Gastrocnemius medialis (tissue), 4 donors: ENCODE measurements at regions not wholly inside any gene's neighbourhood (a gene's known extent, or its start where the extent isn't known, plus 50 kb on each side); places are given as distances from the start of the nearest gene placed in this dataset.

Experiments
- POLR2A ChIP-seq, 2 donors: fragments of 450-650 bp; IDR thresholded peaks; one replicate each; pipeline ENCODE4 v1.6.1; 2017; ENCODE audit warnings: antibody characterized with exemption in 2 of 2, mild to moderate bottlenecking in 2 of 2, moderate library complexity in 2 of 2
- TF ChIP-seq, protein P1 (sequence below), 5 experiments: fragments of 450-650 bp in 3 of 5; fragments of 200-600 bp in 2 of 5; sonication (generic) in 2 of 5; IDR thresholded peaks in 4 of 5; conservative IDR thresholded peaks in 1 of 5; 1 replicate in 4 of 5; 2 replicates in 1 of 5; pipeline ENCODE4 v1.5.1; 2016 to 2019; ENCODE audit warnings: antibody characterized with exemption in 5 of 5, mild to moderate bottlenecking in 3 of 5, moderate library complexity in 3 of 5

DNA sequence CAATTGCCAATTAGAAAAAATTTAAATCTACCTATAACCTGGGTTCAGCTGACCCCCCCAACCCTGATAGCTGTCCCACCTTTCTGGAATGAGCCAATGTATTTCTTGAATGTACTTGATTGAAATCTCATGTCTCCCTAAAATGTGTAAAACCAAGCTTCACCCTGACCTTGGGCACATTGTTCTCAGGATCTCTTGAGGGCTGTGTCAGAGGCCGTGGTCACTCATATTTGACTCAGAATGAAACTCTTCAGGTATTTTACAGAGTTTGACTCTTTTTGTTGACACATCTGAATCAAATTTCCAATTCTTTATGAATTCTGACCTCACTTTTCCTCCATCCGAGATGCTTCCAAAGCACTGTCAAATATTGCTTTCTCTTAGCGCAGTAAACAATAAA, 115.3 kb upstream of the BEND4 start:
- TF ChIP-seq POLR2A (IDR thresholded peaks at IDR 0.05): no peak
- TF ChIP-seq, protein P1, sequence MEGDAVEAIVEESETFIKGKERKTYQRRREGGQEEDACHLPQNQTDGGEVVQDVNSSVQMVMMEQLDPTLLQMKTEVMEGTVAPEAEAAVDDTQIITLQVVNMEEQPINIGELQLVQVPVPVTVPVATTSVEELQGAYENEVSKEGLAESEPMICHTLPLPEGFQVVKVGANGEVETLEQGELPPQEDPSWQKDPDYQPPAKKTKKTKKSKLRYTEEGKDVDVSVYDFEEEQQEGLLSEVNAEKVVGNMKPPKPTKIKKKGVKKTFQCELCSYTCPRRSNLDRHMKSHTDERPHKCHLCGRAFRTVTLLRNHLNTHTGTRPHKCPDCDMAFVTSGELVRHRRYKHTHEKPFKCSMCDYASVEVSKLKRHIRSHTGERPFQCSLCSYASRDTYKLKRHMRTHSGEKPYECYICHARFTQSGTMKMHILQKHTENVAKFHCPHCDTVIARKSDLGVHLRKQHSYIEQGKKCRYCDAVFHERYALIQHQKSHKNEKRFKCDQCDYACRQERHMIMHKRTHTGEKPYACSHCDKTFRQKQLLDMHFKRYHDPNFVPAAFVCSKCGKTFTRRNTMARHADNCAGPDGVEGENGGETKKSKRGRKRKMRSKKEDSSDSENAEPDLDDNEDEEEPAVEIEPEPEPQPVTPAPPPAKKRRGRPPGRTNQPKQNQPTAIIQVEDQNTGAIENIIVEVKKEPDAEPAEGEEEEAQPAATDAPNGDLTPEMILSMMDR (IDR thresholded peaks at IDR 0.05 in 4 of 5, conservative IDR thresholded peaks at IDR 0.05 in 1 of 5): no peak
